DND-41 (cell line): ENCODE measurements at regions not wholly inside any gene's neighbourhood (a gene's known extent, or its start where the extent isn't known, plus 50 kb on each side); places are given as distances from the start of the nearest gene placed in this dataset.

ENCODE experiments used
- EZH2 ChIP-seq: IDR thresholded peaks from 3 replicates; pipeline ENCODE4 v1.6.1; 2012; ENCODE audit warnings: borderline replicate concordance, low read depth, mild to moderate bottlenecking, moderate library complexity, low read length, inconsistent platforms; ENCODE audit not compliant: severe bottlenecking
- TF ChIP-seq, protein P1 (sequence below): IDR thresholded peaks from 2 replicates; pipeline ENCODE4 v1.5.1; 2012; ENCODE audit warnings: borderline replicate concordance, low read length, moderate library complexity, mild to moderate bottlenecking; ENCODE audit not compliant: poor library complexity, severe bottlenecking; ENCODE audit errors: extremely low read depth

DNA sequence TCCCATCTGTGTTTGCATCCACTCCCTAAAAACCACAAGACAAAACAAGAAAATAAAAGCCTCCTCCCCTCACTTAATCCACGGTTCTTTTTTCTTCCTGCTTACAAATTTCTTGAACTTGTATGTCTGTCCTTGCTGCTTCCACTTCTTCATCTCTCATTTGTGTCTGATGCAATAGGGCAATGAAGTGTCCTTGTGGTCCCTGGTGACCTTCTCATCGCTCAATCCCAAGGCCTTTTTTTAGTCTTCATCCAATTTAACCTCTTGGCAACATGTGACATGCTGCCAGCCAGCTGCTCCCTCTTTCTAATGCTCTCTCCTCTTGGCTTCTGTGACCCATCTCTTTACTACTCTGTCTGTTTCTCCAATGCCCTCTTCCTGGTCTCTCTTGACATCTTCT lies 87.6 kb downstream of the SEMA4F start:
- TF ChIP-seq, protein P1, sequence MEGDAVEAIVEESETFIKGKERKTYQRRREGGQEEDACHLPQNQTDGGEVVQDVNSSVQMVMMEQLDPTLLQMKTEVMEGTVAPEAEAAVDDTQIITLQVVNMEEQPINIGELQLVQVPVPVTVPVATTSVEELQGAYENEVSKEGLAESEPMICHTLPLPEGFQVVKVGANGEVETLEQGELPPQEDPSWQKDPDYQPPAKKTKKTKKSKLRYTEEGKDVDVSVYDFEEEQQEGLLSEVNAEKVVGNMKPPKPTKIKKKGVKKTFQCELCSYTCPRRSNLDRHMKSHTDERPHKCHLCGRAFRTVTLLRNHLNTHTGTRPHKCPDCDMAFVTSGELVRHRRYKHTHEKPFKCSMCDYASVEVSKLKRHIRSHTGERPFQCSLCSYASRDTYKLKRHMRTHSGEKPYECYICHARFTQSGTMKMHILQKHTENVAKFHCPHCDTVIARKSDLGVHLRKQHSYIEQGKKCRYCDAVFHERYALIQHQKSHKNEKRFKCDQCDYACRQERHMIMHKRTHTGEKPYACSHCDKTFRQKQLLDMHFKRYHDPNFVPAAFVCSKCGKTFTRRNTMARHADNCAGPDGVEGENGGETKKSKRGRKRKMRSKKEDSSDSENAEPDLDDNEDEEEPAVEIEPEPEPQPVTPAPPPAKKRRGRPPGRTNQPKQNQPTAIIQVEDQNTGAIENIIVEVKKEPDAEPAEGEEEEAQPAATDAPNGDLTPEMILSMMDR = no peak
- TF ChIP-seq EZH2 = no peak
